ENCODE measurements at regions not wholly inside any gene's neighbourhood (a gene's known extent, or its start where the extent isn't known, plus 50 kb on each side); places are given as distances from the start of the nearest gene placed in this dataset.

DNA sequence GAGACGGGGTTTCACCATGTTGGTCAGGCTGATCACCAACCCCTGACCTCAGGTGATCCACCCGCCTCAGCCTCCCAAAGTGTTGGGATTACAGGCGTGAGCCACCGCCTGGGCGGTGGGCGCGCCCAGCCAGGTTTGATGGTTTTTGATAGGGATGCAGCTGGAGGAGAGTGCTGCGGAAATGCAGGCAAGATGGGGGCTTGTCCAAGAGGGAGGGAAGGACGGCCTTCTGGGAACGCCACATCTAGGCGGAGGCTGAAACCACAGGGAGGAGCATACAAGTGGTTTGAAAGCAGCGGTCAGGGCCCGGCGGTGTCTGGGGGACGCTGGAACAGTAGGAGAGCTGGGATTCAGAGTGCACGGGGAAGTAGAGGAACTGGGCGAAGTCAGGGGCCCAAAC is 134.6 kb downstream of the VRK1 start:
- no peak overlapping the region for H3K4me3 Mint-ChIP-seq
- ATAC-seq (no peak), DNase-seq (ENCODE audit: low spot score) (no peak)
- ChIA-PET POLR2A (no interaction called here), CTCF (no interaction called here)
- H3K27me3 Mint-ChIP-seq (ENCODE audit: low read depth), result no peaks in the 10 kb centered on the region
- H3K36me3 Mint-ChIP-seq, result no peaks in the 10 kb centered on the region
- no peak overlapping the region for H3K27ac Mint-ChIP-seq
- TF ChIP-seq, protein P1, sequence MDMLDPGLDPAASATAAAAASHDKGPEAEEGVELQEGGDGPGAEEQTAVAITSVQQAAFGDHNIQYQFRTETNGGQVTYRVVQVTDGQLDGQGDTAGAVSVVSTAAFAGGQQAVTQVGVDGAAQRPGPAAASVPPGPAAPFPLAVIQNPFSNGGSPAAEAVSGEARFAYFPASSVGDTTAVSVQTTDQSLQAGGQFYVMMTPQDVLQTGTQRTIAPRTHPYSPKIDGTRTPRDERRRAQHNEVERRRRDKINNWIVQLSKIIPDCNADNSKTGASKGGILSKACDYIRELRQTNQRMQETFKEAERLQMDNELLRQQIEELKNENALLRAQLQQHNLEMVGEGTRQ (CRISPR knock-in tag; IDR thresholded peaks at IDR 0.05), result no peak
- H3K9me3 Mint-ChIP-seq, result no peaks in the 10 kb centered on the region
- no peaks in the 10 kb centered on the region for H3K4me1 Mint-ChIP-seq

DNA sequence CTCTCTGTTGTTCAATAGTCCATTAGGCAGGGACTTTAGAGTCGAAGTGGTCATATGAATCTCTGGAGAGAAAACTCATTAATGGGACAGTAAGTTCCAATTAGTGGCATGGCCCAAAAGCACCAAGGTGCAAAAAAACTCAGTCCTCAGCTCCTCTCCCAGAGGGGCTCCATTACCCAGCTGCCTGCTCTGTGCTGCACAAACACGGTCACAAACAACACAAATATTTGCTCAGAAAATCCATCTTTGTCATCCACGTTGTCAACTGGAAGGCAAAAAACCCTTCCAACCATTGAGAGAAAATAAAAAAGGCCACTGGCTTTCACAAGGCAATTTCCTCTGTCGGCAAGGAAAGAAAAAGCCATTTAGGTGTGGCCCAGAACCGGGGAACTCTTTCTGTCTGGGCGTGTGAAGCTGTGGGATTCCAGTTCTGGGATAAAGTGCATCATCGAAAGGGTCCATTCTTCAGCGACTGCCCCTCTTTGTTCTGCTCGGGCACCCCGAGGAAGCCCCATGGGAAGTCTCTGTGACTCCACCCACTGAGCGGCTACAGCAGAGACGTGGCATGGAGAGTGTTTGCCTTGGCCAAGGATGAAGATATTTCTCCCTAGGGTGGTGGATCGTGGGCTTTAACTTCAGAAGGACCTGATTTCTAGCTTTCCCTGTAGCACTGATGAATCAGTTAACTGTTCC is 137.6 kb downstream of the VRK1 start:
- no peak for TF ChIP-seq ZNF219 (CRISPR knock-in tag; IDR thresholded peaks at IDR 0.05; ENCODE audit: borderline replicate concordance)
- TF ChIP-seq OVOL2 (CRISPR knock-in tag; IDR thresholded peaks at IDR 0.05; ENCODE audit: borderline replicate concordance), result no peak
- H3K4me3 Mint-ChIP-seq, result no peak overlapping the region
- H3K27me3 Mint-ChIP-seq (ENCODE audit: low read depth), result no peaks in the 10 kb centered on the region
- DNase-seq (ENCODE audit: low spot score) (no peak), ATAC-seq (no peak)
- H3K27ac Mint-ChIP-seq, result 0 out of 2 replicates have a peak overlapping the region, but pooled peaks have one; percentile 16
- no peaks in the 10 kb centered on the region for H3K9me3 Mint-ChIP-seq
- ChIA-PET POLR2A (no interaction called here), CTCF (no interaction called here)
- H3K4me1 Mint-ChIP-seq, result no peaks in the 10 kb centered on the region
- no peaks in the 10 kb centered on the region for H3K36me3 Mint-ChIP-seq

DNA sequence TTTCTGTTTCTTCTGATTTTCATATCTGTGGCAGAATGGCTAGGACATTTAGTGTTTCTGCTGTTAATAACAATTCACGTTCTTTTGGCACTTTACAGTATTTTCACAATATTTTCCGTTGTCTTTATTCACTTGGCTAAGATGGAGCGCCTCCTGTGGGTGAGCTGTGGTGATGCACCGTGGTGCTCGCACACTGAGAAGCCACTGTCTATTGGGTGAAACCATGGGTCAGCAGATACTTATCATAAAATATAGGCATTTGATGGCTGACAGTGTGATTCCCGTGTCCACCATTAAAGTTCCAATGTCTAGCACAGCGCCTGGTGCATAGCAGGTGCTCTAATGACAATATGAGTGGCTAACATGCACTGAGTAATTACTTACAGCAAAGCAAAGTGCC is 141.8 kb downstream of the VRK1 start:
- ChIA-PET POLR2A (no interaction called here), CTCF (interaction anchor here (0.5 to 1.6 kb wide), 8 partner anchors 12 to 563 kb away, joined by 3 to 5 read pairs (median 3); no protein-coding TSS in a partner anchor)
- Mint-ChIP-seq H3K4me3 (no peak overlapping the region), H3K9me3 (no peaks in the 10 kb centered on the region), H3K4me1 (no peaks in the 10 kb centered on the region), H3K36me3 (no peaks in the 10 kb centered on the region), H3K27ac (no peak overlapping the region), H3K27me3 (ENCODE audit: low read depth) (no peaks in the 10 kb centered on the region)
- DNase-seq (ENCODE audit: low spot score) (peak; percentile 67), ATAC-seq (peak; percentile 55)
- TF ChIP-seq NFE2L1 (CRISPR knock-in tag; IDR thresholded peaks at IDR 0.05), result no peak
- TF ChIP-seq, protein P2, sequence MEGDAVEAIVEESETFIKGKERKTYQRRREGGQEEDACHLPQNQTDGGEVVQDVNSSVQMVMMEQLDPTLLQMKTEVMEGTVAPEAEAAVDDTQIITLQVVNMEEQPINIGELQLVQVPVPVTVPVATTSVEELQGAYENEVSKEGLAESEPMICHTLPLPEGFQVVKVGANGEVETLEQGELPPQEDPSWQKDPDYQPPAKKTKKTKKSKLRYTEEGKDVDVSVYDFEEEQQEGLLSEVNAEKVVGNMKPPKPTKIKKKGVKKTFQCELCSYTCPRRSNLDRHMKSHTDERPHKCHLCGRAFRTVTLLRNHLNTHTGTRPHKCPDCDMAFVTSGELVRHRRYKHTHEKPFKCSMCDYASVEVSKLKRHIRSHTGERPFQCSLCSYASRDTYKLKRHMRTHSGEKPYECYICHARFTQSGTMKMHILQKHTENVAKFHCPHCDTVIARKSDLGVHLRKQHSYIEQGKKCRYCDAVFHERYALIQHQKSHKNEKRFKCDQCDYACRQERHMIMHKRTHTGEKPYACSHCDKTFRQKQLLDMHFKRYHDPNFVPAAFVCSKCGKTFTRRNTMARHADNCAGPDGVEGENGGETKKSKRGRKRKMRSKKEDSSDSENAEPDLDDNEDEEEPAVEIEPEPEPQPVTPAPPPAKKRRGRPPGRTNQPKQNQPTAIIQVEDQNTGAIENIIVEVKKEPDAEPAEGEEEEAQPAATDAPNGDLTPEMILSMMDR (IDR thresholded peaks at IDR 0.05), result peak; percentile 79
- TF ChIP-seq NR2C2 (CRISPR knock-in tag; IDR thresholded peaks at IDR 0.05), result no peak

DNA sequence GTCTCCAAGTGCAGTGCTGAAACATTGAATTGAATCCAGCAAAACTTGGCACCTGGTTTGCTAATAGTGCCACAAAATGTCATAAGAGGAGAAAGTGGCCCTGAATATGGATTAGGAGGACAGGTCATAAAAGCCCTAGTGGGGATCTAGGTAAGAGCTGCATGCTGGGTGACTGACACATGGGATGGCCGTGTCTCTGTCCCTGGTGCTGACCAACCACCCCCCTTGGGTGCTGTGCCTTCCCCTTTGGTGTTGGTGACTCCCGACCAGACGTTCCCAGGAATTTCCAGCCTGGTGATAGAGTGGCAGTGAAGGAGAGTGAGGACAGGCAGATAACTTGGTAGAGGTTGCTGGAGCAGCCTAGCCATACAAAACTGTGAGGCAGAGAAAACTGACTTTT is 142.8 kb downstream of the VRK1 start:
- H3K27me3 Mint-ChIP-seq (ENCODE audit: low read depth), result no peaks in the 10 kb centered on the region
- no peak overlapping the region for H3K27ac Mint-ChIP-seq
- ChIA-PET POLR2A (no interaction called here), CTCF (interaction anchor here (1.4 to 1.6 kb wide), 2 partner anchors 15 to 46 kb away, joined by 4 to 5 read pairs; no protein-coding TSS in a partner anchor)
- H3K4me1 Mint-ChIP-seq, result peaks cover 6% of the 10 kb centered on the region; the same call in 1 of the 2 replicates
- TF ChIP-seq, protein P3, sequence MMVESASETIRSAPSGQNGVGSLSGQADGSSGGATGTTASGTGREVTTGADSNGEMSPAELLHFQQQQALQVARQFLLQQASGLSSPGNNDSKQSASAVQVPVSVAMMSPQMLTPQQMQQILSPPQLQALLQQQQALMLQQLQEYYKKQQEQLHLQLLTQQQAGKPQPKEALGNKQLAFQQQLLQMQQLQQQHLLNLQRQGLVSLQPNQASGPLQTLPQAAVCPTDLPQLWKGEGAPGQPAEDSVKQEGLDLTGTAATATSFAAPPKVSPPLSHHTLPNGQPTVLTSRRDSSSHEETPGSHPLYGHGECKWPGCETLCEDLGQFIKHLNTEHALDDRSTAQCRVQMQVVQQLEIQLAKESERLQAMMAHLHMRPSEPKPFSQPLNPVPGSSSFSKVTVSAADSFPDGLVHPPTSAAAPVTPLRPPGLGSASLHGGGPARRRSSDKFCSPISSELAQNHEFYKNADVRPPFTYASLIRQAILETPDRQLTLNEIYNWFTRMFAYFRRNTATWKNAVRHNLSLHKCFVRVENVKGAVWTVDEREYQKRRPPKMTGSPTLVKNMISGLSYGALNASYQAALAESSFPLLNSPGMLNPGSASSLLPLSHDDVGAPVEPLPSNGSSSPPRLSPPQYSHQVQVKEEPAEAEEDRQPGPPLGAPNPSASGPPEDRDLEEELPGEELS (CRISPR knock-in tag; IDR thresholded peaks at IDR 0.05), result no peak
- TF ChIP-seq, protein P1 (CRISPR knock-in tag; IDR thresholded peaks at IDR 0.05), result no peak
- no peak for TF ChIP-seq PRRX2 (CRISPR knock-in tag; IDR thresholded peaks at IDR 0.05)
- TF ChIP-seq ESRRA (CRISPR knock-in tag; IDR thresholded peaks at IDR 0.05; ENCODE audit: borderline replicate concordance), result no peak
- TF ChIP-seq NR3C1 (CRISPR knock-in tag; conservative IDR thresholded peaks at IDR 0.05; ENCODE audit: low read depth), result no peak
- 0 out of 2 replicates have a peak, but pooled peaks have one; percentile 26 for TF ChIP-seq CREB1 (CRISPR knock-in tag; IDR thresholded peaks at IDR 0.05)
- no peak for TF ChIP-seq NFYB (CRISPR knock-in tag; conservative IDR thresholded peaks at IDR 0.05; ENCODE audit: low read depth)
- TF ChIP-seq, protein P4, sequence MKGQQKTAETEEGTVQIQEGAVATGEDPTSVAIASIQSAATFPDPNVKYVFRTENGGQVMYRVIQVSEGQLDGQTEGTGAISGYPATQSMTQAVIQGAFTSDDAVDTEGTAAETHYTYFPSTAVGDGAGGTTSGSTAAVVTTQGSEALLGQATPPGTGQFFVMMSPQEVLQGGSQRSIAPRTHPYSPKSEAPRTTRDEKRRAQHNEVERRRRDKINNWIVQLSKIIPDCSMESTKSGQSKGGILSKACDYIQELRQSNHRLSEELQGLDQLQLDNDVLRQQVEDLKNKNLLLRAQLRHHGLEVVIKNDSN (CRISPR knock-in tag; IDR thresholded peaks at IDR 0.05), result no peak
- TF ChIP-seq ZNF423 (CRISPR knock-in tag; IDR thresholded peaks at IDR 0.05), result peak; percentile 5; the same call in 1 of the 2 replicates
- TF ChIP-seq, protein P5, sequence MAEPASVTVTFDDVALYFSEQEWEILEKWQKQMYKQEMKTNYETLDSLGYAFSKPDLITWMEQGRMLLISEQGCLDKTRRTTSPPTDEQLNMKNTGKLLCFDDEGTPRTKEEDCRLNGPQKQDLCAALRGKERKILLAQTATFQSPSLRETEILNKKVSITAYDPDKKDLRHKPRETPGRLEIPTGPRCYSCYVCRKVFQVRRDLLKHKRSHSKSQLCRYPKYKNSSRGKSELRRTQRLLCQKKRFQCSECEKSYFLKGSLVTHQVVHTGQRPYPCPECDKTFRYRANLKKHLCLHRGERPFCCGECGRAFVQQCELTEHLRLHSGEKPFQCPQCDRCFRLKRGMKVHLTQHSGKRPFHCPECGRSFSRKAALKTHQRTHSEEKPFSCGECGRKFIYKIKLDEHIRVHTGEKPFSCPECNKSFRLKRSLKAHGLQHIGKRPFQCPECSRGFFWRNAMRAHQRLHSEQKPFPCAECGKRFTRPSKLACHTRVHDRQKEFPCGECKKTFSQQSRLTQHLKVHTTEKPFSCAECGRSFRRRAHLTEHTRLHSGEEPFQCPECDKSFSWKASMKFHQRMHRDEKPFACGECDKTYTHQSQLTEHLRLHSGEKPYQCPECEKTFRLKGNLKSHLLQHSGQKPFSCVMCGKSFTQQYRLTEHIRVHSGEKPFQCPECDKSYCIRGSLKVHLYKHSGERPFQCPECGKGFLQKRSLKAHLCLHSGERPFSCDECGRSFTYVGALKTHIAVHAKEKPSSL (CRISPR knock-in tag; conservative IDR thresholded peaks at IDR 0.05), result no peak
- TF ChIP-seq, protein P6, sequence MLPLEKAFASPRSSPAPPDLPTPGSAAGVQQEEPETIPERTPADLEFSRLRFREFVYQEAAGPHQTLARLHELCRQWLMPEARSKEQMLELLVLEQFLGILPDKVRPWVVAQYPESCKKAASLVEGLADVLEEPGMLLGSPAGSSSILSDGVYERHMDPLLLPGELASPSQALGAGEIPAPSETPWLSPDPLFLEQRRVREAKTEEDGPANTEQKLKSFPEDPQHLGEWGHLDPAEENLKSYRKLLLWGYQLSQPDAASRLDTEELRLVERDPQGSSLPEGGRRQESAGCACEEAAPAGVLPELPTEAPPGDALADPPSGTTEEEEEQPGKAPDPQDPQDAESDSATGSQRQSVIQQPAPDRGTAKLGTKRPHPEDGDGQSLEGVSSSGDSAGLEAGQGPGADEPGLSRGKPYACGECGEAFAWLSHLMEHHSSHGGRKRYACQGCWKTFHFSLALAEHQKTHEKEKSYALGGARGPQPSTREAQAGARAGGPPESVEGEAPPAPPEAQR (CRISPR knock-in tag; IDR thresholded peaks at IDR 0.05), result no peak
- no peak for TF ChIP-seq CREM (CRISPR knock-in tag; IDR thresholded peaks at IDR 0.05)
- TF ChIP-seq SMAD3 (CRISPR knock-in tag; IDR thresholded peaks at IDR 0.05; ENCODE audit: borderline replicate concordance), result no peak
- TF ChIP-seq ZNF416 (CRISPR knock-in tag; IDR thresholded peaks at IDR 0.05), result no peak
- peak; percentile 32 for DNase-seq (ENCODE audit: low spot score)
- ATAC-seq, result no peak
- no peak overlapping the region for H3K4me3 Mint-ChIP-seq
- H3K36me3 Mint-ChIP-seq, result no peaks in the 10 kb centered on the region
- no peaks in the 10 kb centered on the region for H3K9me3 Mint-ChIP-seq

Measured in WTC11 (cell line).